ENCODE measurements at regions not wholly inside any gene's neighbourhood (a gene's known extent, or its start where the extent isn't known, plus 50 kb on each side); places are given as distances from the start of the nearest gene placed in this dataset.

- TF ChIP-seq CTCF (IDR thresholded peaks at IDR 0.05) (no peak), POLR2A (IDR thresholded peaks at IDR 0.05) (no peak), EP300 (IDR thresholded peaks at IDR 0.05) (no peak), POLR2AphosphoS5 (IDR thresholded peaks at IDR 0.05) (no peak)
These were observed 100.6 kb upstream of the TARS1 start for GRCh38 chr5:33340195-33340594.

Measured in stomach (tissue), 4 donors.